ENCODE measurements at regions not wholly inside any gene's neighbourhood (a gene's known extent, or its start where the extent isn't known, plus 50 kb on each side); places are given as distances from the start of the nearest gene placed in this dataset.
"Not testable (repeated sequence)": the region's sequence is repeated elsewhere in the genome, so short reads cannot be mapped to it uniquely, and the experiment has no call there.

DNA sequence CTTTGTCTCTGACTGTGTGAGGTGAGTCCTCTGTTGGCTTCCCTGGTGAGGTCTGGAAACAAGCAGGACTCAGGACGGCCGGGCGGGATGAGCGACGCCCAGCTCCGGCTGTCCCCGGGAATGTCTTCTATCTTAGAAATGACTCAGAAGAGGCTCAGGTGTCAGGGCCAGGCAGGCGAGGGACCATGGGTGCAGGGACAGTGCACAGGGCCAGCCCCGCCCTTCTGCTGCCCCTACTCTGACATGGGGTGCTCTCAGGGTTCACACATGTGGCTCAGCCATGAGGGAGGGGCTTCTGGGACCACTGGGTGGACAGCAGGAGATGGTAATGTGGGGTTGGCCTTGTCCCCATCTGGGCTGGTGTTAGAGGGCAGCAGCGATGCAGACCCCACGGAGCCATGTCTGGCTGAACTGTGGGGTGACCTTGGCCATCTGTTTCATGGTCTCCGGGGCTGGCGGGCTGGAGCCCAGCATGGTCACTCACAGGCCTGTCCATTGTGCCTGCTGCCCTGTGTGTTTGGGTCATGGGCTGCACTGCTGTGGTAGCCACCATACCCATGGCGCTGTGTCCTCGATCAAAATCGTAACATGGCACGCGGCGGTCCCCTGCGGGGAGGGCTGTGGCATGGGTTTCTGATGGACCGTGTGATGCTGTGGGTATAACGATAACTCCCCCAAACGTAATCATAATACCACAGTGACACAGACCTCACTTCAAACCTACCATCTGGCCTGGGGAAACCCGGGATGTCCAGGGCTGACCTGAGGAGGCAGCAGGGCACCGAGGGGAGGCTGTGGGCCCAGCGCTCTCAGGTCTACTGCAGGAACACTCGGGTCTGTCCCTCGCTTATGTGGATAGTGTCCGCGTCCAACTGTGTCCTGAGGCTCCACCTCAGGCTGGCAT lies 368.8 kb downstream of the TMEM121 start:
- Histone ChIP-seq H3K9me3 (peaks cover 3% of the 10 kb centered on the region; the same call in 1 of the 3 replicates), H3K4me2 (no peak overlapping the region), H3K4me3 (no peak overlapping the region), H3K27ac (no peak overlapping the region), H3K4me1 (no peaks in the 10 kb centered on the region)
- ATAC-seq (no peak), DNase-seq (ENCODE audit: low read depth in 1 of 2, low spot score in 1 of 2) (no peak), FAIRE-seq (no peak)
- POLR2A ChIA-PET: no interaction called here
- CTCF ChIA-PET: no interaction called here
- 44% methylated on average over 22 of the region's 30 CpGs for WGBS (ENCODE audit: missing lambda C conversion rate)
- TF ChIP-seq FOSB (CRISPR knock-in tag; IDR thresholded peaks at IDR 0.05) (no peak), EP300 (IDR thresholded peaks at IDR 0.05) (no peak), USF2 (IDR thresholded peaks at IDR 0.05) (no peak), HEYL (CRISPR knock-in tag; IDR thresholded peaks at IDR 0.05) (no peak), POLR2AphosphoS2 (conservative IDR thresholded peaks at IDR 0.05; ENCODE audit: low read length) (no peak), MAX (IDR thresholded peaks at IDR 0.05) (no peak), NR3C1 (IDR thresholded peaks at IDR 0.05) (no peak), ESRRA (IDR thresholded peaks at IDR 0.05; ENCODE audit: borderline replicate concordance, low read length) (no peak), HOXB13 (CRISPR knock-in tag; IDR thresholded peaks at IDR 0.05; ENCODE audit: low read depth) (no peak)
- TF ChIP-seq, protein P1, sequence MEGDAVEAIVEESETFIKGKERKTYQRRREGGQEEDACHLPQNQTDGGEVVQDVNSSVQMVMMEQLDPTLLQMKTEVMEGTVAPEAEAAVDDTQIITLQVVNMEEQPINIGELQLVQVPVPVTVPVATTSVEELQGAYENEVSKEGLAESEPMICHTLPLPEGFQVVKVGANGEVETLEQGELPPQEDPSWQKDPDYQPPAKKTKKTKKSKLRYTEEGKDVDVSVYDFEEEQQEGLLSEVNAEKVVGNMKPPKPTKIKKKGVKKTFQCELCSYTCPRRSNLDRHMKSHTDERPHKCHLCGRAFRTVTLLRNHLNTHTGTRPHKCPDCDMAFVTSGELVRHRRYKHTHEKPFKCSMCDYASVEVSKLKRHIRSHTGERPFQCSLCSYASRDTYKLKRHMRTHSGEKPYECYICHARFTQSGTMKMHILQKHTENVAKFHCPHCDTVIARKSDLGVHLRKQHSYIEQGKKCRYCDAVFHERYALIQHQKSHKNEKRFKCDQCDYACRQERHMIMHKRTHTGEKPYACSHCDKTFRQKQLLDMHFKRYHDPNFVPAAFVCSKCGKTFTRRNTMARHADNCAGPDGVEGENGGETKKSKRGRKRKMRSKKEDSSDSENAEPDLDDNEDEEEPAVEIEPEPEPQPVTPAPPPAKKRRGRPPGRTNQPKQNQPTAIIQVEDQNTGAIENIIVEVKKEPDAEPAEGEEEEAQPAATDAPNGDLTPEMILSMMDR (IDR thresholded peaks at IDR 0.05): no peak

GRCh38 chr14:105896206-105896605 lies 369.8 kb downstream of the TMEM121 start:
- H3K9me3 ChIP-seq; H3K27ac ChIP-seq; H3K4me2 ChIP-seq; DNase-seq (ENCODE audit: low read depth in 1 of 2, low spot score in 1 of 2); H3K4me3 ChIP-seq; POLR2A ChIA-PET; H3K4me1 ChIP-seq; ATAC-seq; FAIRE-seq; CTCF ChIA-PET: not testable (repeated sequence)
- WGBS (ENCODE audit: missing lambda C conversion rate): 47% methylated on average over 2 of the region's 6 CpGs

DNA sequence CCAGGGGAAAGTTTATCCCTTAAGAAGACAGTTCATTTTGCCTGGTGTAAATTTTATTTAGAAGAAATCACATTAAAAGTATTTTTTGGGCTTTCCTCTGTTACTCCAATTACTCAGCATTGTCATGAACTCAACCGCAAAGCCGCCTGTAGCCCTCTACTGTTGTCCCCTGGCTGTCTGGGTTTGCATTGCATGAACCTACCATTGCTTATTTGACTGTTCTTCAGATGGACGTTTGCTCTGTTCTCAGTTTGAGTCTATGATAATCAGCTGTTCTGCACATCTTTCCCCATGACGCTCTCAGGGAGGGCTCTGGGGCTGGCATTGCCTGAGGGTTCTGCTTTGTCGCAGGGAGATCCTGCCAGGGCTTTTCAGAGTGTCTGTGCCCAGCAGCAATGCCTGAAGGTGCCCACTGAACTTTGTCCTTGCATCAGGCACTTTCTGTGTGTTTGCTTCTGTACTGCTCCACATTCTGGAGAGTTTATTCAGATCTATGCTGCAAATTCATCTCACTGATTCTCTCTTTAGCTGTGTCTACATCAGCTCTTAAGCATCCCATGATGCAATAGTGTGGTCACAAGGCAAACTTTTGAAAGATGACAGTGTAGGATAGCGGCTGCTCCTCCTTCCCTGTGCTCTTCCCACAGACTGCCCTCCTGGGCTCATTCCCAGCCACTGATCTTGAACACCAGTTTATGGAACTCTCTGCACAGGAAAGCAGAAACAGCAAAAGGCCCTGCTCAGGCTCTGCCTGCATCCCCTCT lies 370.8 kb downstream of the TMEM121 start:
- 22% methylated on average over 6 of the region's 6 CpGs for WGBS (ENCODE audit: missing lambda C conversion rate)
- POLR2A ChIA-PET; H3K4me2 ChIP-seq; CTCF ChIA-PET; DNase-seq (ENCODE audit: low read depth in 1 of 2, low spot score in 1 of 2); H3K4me3 ChIP-seq; H3K27ac ChIP-seq; ATAC-seq; H3K9me3 ChIP-seq; H3K4me1 ChIP-seq; FAIRE-seq: not testable (repeated sequence)

DNA sequence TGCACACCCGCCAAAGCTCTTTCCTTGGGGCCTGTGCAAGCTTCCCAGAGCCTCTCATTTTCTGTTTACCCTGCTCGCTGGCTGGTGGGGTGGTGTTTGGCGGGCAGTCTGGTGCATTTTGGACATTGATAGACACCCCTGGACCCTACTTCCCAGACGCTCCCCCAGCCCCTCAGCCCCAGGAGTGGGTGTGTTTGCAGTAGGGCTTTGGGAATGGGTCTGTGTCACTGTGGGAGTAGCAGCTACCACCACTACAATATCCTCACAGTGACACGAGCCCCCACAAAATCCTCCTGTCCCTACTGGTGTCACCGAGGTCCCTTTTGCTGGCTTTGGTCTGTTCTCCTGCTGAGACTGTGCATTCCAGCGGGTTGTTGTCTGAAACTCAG lies 371.3 kb downstream of the TMEM121 start:
- no peaks in the 10 kb centered on the region for H3K4me1 ChIP-seq
- 19% methylated on average over 7 of the region's 7 CpGs for WGBS (ENCODE audit: missing lambda C conversion rate)
- H3K4me3 ChIP-seq: no peak overlapping the region
- H3K9me3 ChIP-seq: peaks cover 3% of the 10 kb centered on the region; the same call in 1 of the 3 replicates
- ChIA-PET CTCF (no interaction called here), POLR2A (no interaction called here)
- H3K27ac ChIP-seq: no peak overlapping the region
- DNase-seq (ENCODE audit: low read depth in 1 of 2, low spot score in 1 of 2): no peak
- no peak for ATAC-seq
- H3K4me2 ChIP-seq: no peak overlapping the region
- no peak for FAIRE-seq
- TF ChIP-seq MAX (IDR thresholded peaks at IDR 0.05) (no peak), MAFK (IDR thresholded peaks at IDR 0.05; ENCODE audit: partially characterized antibody) (no peak), PBX3 (IDR thresholded peaks at IDR 0.05) (no peak), GATA3 (IDR thresholded peaks at IDR 0.05; ENCODE audit: borderline replicate concordance) (no peak), FOXS1 (CRISPR knock-in tag; IDR thresholded peaks at IDR 0.05) (no peak), NFE2L2 (conservative IDR thresholded peaks at IDR 0.05; ENCODE audit: low read length) (no peak), HOXA7 (CRISPR knock-in tag; IDR thresholded peaks at IDR 0.05) (no peak), EP300 (IDR thresholded peaks at IDR 0.05) (no peak), MAZ (IDR thresholded peaks at IDR 0.05; ENCODE audit: borderline replicate concordance, low read depth, low read length) (no peak), RNF2 (IDR thresholded peaks at IDR 0.05; ENCODE audit: borderline replicate concordance, low read depth) (no peak), ZNF302 (CRISPR knock-in tag; IDR thresholded peaks at IDR 0.05) (no peak), SREBF2 (IDR thresholded peaks at IDR 0.05) (no peak), HEYL (CRISPR knock-in tag; IDR thresholded peaks at IDR 0.05) (no peak), CEBPB (IDR thresholded peaks at IDR 0.05) (no peak), NR3C1 (IDR thresholded peaks at IDR 0.05) (no peak), ZC3H11A (IDR thresholded peaks at IDR 0.05) (no peak), KDM1A (IDR thresholded peaks at IDR 0.05; ENCODE audit: low read depth) (no peak)
- TF ChIP-seq, protein P2, sequence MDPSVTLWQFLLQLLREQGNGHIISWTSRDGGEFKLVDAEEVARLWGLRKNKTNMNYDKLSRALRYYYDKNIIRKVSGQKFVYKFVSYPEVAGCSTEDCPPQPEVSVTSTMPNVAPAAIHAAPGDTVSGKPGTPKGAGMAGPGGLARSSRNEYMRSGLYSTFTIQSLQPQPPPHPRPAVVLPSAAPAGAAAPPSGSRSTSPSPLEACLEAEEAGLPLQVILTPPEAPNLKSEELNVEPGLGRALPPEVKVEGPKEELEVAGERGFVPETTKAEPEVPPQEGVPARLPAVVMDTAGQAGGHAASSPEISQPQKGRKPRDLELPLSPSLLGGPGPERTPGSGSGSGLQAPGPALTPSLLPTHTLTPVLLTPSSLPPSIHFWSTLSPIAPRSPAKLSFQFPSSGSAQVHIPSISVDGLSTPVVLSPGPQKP (IDR thresholded peaks at IDR 0.05; ENCODE audit: low read depth, low read length): no peak
